ENCODE measurements at regions not wholly inside any gene's neighbourhood (a gene's known extent, or its start where the extent isn't known, plus 50 kb on each side); places are given as distances from the start of the nearest gene placed in this dataset.

DNA sequence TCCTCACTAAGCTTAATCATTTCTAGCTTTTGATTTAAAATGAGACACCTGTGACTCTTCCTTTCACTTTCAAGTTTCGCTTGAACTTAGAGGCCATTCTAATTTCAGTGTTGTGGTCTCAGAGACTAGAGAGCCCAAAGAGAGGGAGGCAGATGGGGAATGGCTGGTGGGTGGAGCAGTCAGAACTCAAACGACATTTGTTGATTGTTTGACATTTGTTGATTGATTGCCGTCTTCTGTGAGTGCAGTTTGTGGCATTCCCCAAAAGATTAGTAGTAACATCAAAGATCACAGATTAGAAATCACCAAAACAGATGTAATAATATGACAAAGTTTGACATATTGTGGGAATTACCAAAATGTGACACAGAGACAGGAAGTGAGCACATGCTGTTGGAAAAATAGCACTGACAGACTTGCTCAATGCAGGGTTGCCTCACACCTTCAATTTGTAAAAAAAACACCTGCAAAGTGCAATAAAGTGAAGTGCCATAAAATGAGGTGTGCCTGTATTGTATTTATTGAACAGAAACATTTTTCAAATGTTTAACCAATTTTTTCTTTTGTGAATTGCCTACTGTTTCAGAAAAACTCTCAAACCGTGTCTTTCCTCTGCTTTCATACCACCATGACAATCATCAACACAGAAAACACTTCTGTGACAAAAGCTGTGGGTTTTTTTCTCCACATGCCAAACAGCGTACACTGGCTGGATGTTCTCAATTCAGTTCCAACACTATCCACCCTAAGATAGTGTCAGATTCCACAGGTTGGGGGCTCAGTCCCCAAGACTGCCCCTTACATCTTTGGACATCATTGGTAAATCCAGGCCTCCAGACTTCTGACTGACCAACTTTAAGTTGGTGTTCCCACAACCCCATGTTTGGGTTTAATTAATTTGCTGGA lies 376.3 kb upstream of the RGS6 start:
- TF ChIP-seq ZNF121 (CRISPR knock-in tag; IDR thresholded peaks at IDR 0.05) (no peak), ZBTB21 (CRISPR knock-in tag; IDR thresholded peaks at IDR 0.05; ENCODE audit: borderline replicate concordance) (no peak), SOX15 (CRISPR knock-in tag; IDR thresholded peaks at IDR 0.05) (no peak), TEAD4 (CRISPR knock-in tag; IDR thresholded peaks at IDR 0.05) (no peak), ZNF423 (CRISPR knock-in tag; IDR thresholded peaks at IDR 0.05) (no peak), CBFB (CRISPR knock-in tag; IDR thresholded peaks at IDR 0.05; ENCODE audit: low read depth) (no peak), SMAD4 (CRISPR knock-in tag; IDR thresholded peaks at IDR 0.05) (no peak), KAT7 (CRISPR knock-in tag; IDR thresholded peaks at IDR 0.05; ENCODE audit: borderline replicate concordance) (no peak)
- TF ChIP-seq, protein P1, sequence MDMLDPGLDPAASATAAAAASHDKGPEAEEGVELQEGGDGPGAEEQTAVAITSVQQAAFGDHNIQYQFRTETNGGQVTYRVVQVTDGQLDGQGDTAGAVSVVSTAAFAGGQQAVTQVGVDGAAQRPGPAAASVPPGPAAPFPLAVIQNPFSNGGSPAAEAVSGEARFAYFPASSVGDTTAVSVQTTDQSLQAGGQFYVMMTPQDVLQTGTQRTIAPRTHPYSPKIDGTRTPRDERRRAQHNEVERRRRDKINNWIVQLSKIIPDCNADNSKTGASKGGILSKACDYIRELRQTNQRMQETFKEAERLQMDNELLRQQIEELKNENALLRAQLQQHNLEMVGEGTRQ (CRISPR knock-in tag; IDR thresholded peaks at IDR 0.05), result no peak
- TF ChIP-seq, protein P2, sequence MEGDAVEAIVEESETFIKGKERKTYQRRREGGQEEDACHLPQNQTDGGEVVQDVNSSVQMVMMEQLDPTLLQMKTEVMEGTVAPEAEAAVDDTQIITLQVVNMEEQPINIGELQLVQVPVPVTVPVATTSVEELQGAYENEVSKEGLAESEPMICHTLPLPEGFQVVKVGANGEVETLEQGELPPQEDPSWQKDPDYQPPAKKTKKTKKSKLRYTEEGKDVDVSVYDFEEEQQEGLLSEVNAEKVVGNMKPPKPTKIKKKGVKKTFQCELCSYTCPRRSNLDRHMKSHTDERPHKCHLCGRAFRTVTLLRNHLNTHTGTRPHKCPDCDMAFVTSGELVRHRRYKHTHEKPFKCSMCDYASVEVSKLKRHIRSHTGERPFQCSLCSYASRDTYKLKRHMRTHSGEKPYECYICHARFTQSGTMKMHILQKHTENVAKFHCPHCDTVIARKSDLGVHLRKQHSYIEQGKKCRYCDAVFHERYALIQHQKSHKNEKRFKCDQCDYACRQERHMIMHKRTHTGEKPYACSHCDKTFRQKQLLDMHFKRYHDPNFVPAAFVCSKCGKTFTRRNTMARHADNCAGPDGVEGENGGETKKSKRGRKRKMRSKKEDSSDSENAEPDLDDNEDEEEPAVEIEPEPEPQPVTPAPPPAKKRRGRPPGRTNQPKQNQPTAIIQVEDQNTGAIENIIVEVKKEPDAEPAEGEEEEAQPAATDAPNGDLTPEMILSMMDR (IDR thresholded peaks at IDR 0.05), result no peak
- TF ChIP-seq, protein P3, sequence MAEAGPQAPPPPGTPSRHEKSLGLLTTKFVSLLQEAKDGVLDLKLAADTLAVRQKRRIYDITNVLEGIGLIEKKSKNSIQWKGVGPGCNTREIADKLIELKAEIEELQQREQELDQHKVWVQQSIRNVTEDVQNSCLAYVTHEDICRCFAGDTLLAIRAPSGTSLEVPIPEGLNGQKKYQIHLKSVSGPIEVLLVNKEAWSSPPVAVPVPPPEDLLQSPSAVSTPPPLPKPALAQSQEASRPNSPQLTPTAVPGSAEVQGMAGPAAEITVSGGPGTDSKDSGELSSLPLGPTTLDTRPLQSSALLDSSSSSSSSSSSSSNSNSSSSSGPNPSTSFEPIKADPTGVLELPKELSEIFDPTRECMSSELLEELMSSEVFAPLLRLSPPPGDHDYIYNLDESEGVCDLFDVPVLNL (CRISPR knock-in tag; IDR thresholded peaks at IDR 0.05; ENCODE audit: borderline replicate concordance, low read depth), result no peak
- TF ChIP-seq, protein P4, sequence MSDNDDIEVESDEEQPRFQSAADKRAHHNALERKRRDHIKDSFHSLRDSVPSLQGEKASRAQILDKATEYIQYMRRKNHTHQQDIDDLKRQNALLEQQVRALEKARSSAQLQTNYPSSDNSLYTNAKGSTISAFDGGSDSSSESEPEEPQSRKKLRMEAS (CRISPR knock-in tag; IDR thresholded peaks at IDR 0.05), result no peak
- TF ChIP-seq, protein P5, sequence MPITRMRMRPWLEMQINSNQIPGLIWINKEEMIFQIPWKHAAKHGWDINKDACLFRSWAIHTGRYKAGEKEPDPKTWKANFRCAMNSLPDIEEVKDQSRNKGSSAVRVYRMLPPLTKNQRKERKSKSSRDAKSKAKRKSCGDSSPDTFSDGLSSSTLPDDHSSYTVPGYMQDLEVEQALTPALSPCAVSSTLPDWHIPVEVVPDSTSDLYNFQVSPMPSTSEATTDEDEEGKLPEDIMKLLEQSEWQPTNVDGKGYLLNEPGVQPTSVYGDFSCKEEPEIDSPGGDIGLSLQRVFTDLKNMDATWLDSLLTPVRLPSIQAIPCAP (CRISPR knock-in tag; IDR thresholded peaks at IDR 0.05), result no peak

All from WTC11 (cell line).